Activated naive CD4-positive, alpha-beta T cell treated with anti-CD3 and anti-CD28 coated beads, Interleukin-2, amount 50 U/mL, for 16 hours (primary cell): ENCODE measurements at regions not wholly inside any gene's neighbourhood (a gene's known extent, or its start where the extent isn't known, plus 50 kb on each side); places are given as distances from the start of the nearest gene placed in this dataset.
"Not testable (repeated sequence)": the region's sequence is repeated elsewhere in the genome, so short reads cannot be mapped to it uniquely, and the experiment has no call there.

Experiments
- DNase-seq: peaks from one replicate; pipeline ENCODE4 v3.0.0-alpha.2; 2020

- no peak for DNase-seq
Measured at GRCh38 chr5:96529559-96529958, 96.5 kb upstream of the PCSK1 start.

DNA sequence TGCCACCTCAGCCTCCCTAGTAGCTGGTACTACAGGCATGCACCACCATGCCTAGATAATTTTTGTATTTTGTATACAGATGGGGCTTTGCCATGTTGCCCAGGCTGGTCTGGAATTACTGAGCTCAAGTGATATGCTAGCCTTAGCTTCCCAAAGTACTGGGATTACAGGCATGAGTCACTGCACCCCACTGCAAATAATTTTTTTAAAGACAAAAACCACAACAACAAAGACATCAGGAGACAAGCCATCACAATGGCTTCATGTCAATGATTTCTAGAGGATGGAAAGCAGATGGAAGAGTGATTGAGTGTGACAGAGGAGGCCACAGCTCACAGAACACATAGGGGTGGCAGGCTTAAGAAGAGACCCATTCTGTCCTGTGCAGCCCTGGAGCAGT is 97.9 kb upstream of the PCSK1 start:
- DNase-seq: no peak

GRCh38 chr5:96533371-96533770 is 100.3 kb upstream of the PCSK1 start:
- no peak for DNase-seq

DNA sequence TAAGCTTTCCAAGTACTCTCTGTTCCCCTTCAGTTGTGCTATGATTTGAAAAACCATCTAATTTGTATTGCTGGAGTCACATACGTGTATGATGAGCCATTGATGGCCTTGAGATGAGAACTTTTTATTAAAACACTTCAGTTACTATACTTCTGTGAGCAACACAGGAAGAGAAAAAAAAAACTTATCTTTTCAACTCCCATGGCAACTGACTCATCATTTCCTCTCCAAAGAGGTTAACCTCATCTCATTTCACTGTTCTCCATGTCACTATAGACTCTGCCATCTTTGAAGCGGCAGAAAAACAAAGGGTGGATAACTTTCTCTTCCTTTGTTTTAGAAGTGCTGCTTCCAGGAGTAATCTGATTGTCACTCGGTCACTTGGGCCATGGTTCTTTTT is 104.3 kb upstream of the PCSK1 start:
- no peak for DNase-seq

- no peak for DNase-seq
Measured at GRCh38 chr5:96538808-96539250, 105.8 kb upstream of the PCSK1 start.

DNA sequence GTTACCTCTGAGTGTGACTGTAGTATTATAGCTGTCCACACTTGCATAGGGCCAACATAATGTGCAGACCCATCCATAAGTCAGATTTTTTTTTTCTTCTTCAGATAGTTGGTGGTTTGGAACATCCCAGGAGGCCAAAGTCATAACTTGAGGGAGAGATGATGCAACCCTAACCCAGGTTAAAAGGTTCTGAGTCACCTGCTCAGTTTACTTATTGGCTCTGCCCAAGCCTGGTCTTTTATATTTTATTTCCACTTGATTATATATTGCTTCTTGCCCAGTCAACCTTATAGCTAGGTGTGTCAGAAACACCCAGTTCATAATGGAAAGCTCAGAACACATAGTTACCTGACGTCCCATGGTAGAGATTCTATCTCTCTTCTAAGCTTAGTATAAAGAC is 113.1 kb upstream of the PCSK1 start:
- no peak for DNase-seq

DNA sequence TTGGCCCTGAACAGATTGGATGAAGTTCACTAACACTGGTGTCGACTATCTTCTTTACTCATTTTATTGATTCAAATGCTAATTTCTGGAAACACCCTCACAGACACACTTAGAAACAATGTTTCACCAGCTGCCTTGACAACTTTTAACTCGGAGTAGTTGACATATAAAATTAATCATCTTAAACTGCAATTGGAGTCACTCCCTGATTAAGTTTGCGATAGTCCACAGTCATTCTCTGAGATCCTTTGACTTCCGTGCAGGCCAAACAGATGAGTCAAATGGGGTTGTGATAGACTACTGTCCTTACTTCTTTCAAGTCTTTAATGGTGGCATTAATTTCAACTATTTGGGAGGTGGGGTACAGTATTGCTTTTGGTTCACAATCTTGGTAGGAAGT is 114.4 kb upstream of the PCSK1 start:
- DNase-seq: no peak

- DNase-seq: no peak
Measured at GRCh38 chr5:96548905-96549304, 113.3 kb upstream of the CAST start.

DNA sequence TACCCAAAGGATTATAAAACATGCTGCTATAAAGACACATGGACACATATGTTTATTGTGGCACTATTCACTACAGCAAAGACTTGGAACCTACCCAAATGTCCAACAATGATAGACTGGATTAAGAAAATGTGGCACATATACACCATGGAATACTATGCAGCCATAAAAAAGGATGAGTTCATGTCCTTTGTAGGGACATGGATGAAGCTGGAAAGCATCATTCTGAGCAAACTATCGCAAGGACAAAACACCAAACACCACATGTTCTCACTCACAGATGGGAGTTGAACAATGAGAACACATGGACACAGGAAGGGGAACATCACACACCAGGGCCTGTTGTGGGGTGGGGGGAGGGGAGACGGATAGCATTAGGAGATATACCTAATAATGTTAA is 101.3 kb upstream of the CAST start:
- not testable (repeated sequence) for DNase-seq

DNA sequence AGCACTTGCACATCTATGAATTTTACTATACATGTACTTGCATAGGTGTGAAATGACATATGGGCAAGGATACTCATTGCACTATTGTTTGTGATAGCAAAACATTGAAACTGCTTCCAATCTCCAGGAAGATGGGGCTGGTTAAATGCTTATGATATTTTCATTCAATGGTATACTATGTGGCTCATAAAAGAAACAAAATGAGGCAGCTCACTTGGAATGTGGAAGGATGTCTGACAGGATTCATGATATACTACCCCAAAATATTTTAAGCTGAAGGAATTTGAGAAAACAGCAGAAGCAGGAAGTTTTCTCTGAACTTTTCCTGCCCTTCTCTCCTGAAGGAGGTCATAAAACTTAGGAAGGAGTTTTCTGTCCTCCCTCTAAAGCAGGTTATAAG is 99.6 kb upstream of the CAST start:
- DNase-seq: no peak

DNA sequence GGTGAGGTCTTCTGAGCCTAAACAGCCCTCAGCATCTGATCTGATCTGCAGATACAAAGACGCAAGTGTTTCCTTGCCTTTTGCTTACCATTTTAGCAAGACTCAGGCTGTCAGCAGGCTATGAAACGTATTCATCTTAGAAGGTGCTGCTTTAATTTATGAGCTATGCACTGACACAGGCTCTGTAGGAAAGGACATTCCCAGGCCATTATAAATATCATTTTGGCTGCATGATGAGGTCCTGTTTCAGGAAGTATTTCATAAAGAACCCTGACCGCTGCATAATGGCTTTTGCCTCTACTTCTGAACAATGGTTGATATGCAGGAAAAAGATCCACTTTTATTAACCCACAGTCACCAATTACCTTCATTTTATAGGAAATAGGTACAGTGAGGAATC is 98.4 kb upstream of the CAST start:
- DNase-seq: no peak

DNA sequence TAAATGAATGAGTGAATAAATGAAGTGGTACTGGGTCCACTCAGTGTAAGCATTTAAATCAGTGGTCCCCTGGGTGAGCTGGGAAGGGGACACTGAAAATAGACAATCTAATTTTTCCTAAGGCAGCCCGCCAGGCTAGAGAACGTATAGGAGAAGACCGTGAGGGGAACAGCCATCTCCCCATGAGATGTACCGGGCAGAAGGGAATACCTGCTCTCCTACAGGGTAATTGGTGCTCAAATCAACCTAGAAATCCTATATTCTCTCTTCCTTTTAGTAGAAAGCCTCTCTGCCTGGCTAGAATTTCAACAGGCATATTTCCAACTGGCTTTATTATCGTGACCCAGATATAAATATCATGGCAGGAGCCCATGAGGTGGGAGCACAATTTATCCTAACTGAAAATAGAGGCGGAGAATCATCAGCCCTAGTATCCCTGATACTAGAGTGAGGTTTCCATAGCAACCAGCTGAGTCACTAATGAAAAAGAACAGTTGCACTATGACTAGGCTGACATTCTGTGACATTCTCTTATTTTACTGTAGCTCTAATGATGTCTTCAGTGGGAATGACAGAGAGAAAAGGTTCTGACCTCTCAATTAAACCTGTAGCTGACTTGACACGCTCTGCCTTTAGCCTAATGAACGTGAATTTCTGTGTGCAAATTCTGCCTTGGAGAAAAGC is 96.5 kb upstream of the CAST start:
- DNase-seq: no peak

DNA sequence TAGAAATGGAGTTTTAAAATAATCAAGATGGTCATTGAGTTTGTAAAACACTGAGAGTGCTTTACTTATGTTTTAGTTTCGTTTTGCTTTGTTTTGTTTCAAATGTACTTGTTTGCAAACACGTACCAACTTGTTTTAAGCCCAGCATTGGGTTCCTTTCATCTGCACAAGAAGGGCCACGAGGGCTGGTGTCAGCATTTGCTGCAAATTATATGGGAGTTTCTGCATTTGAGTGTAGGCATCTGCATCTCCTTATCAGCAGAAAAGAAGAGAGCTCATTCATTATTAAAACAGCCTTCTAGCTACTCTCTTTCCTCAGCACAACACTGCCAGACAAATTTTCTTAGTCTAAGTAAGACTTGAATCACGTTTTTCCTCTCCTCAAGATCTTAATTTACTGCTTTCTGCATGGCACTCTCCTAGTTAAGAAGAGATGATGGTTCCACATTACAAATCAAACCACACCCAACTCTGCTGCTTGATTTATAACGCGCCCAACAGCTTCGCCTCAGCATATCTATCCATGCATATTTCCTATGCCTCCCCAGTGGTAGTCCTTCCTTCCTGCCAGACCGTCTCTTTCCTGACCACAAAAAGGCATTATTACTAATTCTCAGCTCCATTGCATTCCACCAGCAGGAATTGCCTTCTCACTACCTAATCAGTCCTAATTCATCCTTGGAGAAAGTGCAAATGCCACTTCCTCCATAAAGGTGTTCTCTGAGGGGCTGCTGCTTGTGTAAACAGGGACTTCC is 95.2 kb upstream of the CAST start:
- DNase-seq: no peak

DNA sequence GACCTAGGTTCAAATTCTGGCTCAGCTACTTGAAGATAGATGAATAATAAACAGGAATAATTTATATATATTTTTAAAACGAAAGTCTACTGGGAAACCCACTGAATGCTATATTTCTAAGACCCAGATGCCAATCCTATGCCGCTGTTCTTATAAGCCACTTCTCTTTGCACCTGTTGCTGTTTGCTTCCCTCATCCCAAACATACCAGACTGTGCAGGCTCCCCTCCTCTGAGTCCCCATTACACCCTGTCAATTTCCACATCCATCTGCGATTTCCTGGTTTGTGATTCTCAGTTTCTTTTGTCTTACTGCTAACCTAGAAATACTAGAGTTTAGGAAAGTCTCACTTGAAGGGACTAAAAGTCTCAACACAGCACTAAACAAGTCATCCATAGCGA is 92.8 kb upstream of the CAST start:
- no peak for DNase-seq

- DNase-seq: no peak
Measured at GRCh38 chr5:96569770-96570169, 92.4 kb upstream of the CAST start.

GRCh38 chr5:96572864-96573512 is 89.2 kb upstream of the CAST start:
- no peak for DNase-seq

DNA sequence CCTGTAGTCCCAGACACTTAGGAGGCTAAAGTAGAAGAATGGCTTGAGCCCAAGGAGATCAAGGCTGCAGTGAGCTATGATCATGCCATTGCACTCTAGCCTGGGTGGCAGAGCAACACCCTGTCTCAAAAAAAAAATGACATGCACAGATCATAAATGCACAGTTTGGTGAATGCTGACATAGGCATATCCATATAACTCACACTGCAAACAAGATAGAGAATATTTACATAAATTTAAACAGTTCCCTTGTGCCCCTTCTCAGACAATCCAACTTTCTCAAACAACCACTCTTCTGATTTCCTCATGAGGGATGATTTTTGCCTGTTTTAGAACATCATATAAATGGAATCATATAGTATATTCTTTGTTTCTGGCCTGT is 88.7 kb upstream of the CAST start:
- no peak for DNase-seq

DNA sequence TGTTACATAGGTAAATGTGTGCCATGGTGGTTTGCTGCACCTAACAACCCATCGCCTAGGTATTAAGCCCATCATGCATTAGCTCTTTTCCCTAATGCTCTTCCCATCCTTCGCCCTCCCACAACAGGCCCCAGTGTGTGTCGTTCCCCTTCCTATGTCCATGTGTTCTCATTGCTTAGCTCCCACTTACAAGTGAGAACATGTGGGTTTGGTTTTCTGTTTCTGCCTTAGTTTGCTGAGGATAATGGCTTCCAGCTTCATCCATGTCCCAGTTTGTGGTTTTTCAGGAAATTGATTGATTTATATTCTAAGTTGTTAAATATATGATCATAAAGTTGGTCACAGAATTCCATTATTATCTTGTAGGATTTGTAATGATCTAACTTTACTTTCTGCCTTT is 85.3 kb upstream of the CAST start:
- DNase-seq: no peak

DNA sequence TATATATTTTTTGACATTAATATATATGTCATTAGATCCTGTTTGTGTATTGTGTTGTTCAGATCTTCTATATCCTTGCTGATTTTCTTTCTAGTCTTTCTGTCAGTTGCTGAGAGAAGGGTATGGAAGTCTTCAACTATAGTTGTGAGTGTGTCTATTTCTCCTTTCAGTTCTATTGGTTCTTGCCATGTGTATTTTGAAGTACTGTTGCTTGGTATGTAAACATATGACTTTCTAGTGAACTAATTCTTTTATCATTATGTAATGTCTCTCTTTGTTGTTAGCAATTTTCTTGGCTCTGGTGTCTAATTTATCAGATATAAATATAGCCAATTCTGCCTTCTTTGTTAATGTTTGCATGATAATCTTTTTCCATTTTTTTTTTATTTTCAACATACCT is 84.3 kb upstream of the CAST start:
- DNase-seq: no peak

- DNase-seq: no peak
Measured at GRCh38 chr5:96579711-96580110, 82.5 kb upstream of the CAST start.

DNA sequence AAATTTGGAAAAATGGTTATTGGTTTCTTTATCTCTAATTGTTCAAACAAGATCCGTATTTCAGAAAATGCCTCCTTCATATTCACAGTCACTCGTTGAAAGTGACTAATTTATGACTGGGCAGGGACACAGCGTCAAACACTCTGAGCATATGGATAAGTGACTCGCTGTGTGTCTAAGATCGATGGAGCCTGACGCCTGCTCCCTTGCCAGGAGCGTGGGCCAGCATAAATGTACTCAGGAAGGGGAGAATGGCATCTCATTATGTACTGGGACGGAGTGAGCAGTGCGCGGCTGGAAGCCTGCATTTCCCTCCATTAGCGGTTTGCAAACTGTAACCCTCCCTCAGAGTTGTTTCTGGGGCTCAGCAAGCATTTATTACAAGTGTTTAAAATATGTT is 79.8 kb upstream of the CAST start:
- no peak for DNase-seq

DNA sequence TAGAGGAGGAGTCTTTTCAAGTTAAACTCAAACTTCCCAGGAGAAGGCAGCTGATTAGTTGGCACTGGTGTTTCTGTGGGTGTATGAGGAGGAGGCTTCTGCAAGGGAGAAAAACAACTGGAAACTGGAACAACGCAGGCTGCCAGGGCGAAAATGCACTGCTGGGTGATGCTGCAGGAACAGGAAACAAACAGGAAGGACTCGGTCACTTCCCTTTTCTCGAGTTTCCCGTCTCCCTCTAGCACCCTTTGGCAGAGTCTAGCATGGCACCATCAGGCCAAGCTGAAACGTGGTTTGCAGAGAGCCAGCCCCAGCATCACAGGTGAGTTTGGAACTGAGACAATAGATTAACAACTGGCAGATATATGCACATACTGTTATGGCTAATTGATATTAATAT is 77.5 kb upstream of the CAST start:
- DNase-seq: no peak

GRCh38 chr5:96588539-96588938 is 73.6 kb upstream of the CAST start:
- no peak for DNase-seq

DNA sequence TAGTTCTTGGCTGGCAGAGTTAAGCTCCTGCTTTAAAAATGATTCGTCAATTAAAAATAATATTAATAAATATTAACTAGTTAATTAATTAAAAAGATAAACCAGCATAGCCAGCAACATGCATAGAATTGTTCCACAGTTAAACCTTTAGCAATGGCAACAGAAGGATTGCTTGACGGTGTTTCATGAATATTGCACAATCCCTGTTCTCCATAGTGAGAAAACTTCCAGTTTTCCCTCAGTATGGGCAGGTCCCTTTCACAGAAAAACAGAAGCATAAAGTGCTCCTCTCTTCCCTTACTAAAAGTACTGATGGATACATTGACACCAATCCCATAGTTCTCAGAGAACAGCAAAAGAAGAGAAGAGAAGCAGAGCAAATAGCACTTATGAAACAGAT is 71.4 kb upstream of the CAST start:
- DNase-seq: no peak
